ENCODE measurements at regions not wholly inside any gene's neighbourhood (a gene's known extent, or its start where the extent isn't known, plus 50 kb on each side); places are given as distances from the start of the nearest gene placed in this dataset.

DNA sequence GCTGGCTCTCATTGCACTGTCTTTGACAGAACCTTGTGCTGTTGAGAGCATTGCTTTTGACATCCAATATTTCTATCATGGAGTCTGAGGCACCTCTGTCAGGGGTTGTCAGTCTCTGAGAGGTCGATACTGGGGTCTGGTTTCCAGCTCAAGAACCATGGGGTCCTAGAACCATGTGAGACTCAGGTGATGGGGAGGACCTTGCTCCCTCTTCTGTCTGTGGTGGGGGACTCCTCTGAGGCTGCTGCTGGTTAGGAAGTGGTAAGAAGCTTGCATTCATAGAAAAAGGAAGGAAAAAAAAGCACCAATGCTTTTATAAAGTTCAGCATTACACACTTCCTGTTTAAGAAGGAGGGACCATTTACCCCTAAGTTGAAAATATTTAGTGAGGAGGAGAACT is 91.8 kb upstream of the CD44 start:
- TF ChIP-seq, protein P1, sequence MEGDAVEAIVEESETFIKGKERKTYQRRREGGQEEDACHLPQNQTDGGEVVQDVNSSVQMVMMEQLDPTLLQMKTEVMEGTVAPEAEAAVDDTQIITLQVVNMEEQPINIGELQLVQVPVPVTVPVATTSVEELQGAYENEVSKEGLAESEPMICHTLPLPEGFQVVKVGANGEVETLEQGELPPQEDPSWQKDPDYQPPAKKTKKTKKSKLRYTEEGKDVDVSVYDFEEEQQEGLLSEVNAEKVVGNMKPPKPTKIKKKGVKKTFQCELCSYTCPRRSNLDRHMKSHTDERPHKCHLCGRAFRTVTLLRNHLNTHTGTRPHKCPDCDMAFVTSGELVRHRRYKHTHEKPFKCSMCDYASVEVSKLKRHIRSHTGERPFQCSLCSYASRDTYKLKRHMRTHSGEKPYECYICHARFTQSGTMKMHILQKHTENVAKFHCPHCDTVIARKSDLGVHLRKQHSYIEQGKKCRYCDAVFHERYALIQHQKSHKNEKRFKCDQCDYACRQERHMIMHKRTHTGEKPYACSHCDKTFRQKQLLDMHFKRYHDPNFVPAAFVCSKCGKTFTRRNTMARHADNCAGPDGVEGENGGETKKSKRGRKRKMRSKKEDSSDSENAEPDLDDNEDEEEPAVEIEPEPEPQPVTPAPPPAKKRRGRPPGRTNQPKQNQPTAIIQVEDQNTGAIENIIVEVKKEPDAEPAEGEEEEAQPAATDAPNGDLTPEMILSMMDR (IDR thresholded peaks at IDR 0.05) = no peak
- TF ChIP-seq POLR2A (IDR thresholded peaks at IDR 0.05) = no peak
- no peak for TF ChIP-seq POLR2AphosphoS5 (IDR thresholded peaks at IDR 0.05; ENCODE audit: insufficient read depth in 1 of 2, low read depth in 1 of 2)

Data from vagina (tissue), 2 donors.